NB4 (cell line): ENCODE measurements at regions not wholly inside any gene's neighbourhood (a gene's known extent, or its start where the extent isn't known, plus 50 kb on each side); places are given as distances from the start of the nearest gene placed in this dataset.

Experiments
- DNase-seq: peaks from one replicate; pipeline ENCODE4 v3.0.0; 2010; ENCODE audit warnings: low read depth
- H3K4me3 ChIP-seq: one replicate; pipeline ENCODE4 v1.5.1; 2011; ENCODE audit warnings: mild to moderate bottlenecking, low read depth, low read length, moderate library complexity
- MAX ChIP-seq: IDR thresholded peaks from 2 replicates; pipeline ENCODE4 v1.6.1; 2011; ENCODE audit warnings: low read depth, low read length
- MYC ChIP-seq: IDR thresholded peaks from 2 replicates; pipeline ENCODE4 v1.6.1; 2011; ENCODE audit warnings: low read depth, low read length
- POLR2A ChIP-seq: IDR thresholded peaks from 2 replicates; pipeline ENCODE4 v1.6.1; 2011; ENCODE audit warnings: mild to moderate bottlenecking; ENCODE audit not compliant: insufficient read length; ENCODE audit errors: extremely low read depth
- TF ChIP-seq, protein P1 (sequence below): IDR thresholded peaks from one replicate; pipeline ENCODE4 v1.5.1; 2012; ENCODE audit warnings: low read depth, low read length

DNA sequence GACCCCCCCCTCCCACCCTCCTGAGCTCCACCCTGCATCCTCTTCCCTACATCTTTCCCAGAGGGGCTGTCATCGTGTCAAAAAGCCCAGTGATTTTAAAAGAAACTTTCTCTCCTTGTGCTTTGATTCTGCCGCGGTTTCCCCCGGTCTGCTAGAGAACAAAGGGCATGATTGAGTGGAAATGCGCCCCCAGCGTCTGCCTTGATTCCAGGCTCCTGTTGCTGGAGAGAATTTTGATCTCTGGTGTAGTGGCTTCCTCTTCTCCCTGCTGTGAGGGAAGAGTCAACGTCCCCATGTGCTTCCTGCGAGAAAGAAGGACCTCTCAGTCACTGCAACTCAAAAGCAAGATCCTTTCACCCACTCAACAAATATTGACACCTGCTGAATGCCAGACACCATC is 61.9 kb upstream of the RAPGEF1 start:
- TF ChIP-seq, protein P1, sequence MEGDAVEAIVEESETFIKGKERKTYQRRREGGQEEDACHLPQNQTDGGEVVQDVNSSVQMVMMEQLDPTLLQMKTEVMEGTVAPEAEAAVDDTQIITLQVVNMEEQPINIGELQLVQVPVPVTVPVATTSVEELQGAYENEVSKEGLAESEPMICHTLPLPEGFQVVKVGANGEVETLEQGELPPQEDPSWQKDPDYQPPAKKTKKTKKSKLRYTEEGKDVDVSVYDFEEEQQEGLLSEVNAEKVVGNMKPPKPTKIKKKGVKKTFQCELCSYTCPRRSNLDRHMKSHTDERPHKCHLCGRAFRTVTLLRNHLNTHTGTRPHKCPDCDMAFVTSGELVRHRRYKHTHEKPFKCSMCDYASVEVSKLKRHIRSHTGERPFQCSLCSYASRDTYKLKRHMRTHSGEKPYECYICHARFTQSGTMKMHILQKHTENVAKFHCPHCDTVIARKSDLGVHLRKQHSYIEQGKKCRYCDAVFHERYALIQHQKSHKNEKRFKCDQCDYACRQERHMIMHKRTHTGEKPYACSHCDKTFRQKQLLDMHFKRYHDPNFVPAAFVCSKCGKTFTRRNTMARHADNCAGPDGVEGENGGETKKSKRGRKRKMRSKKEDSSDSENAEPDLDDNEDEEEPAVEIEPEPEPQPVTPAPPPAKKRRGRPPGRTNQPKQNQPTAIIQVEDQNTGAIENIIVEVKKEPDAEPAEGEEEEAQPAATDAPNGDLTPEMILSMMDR = peak; percentile 7
- no peak for TF ChIP-seq POLR2A
- H3K4me3 ChIP-seq = no peak overlapping the region
- no peak for DNase-seq

DNA sequence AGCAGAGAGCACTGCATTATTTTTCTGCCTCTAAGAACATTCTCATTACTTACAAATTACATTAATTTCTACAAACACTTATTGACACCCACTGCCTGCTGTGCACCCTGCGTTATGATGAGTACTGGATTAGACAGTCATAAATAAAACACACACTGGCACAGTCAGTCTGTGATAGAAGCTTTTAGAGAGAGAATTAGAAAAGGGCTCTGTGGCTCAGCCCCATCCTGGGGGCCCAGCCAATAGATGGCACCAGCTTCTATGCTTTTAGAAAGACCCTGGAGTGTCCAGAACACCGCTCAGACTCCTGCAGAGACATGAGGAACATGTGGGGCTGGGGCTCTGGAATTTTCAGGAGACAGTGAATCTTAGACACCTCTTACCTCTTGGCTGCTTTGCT is 61.0 kb upstream of the RAPGEF1 start:
- no peak overlapping the region for H3K4me3 ChIP-seq
- DNase-seq = no peak
- TF ChIP-seq, protein P1 = peak; percentile 2
- no peak for TF ChIP-seq MAX

DNA sequence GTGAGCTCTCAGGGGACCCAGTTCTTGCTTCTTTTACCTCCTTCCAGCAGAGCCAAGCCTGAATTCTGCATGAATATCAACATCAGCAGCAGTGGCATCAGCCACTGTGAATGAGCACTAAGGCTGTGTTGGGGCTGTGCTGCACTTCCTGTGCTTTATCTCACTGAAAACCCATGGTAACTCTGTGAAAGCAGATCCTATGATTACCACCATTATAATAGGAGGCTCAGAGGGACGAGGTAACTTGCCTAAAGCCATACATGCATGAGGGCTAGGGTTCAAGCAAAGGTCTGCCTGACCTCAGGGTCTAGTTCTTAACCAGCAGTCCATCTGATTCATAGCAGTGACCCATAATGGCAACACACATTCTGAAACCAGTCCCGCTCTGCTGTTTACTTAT is 60.5 kb upstream of the RAPGEF1 start:
- no peak for DNase-seq
- no peak overlapping the region for H3K4me3 ChIP-seq
- TF ChIP-seq MYC (no peak), POLR2A (no peak), MAX (no peak)
- TF ChIP-seq, protein P1 = no peak

- DNase-seq = peak; percentile 52
- TF ChIP-seq POLR2A (no peak), MAX (peak; percentile 37; the same call in 1 of the 2 replicates)
- H3K4me3 ChIP-seq = no peak overlapping the region
Observed at GRCh38 chr9:131799177-131799823, 59.4 kb upstream of the RAPGEF1 start.

GRCh38 chr9:131798246-131798645 is 58.4 kb upstream of the RAPGEF1 start:
- H3K4me3 ChIP-seq = no peak overlapping the region
- TF ChIP-seq, protein P1 = no peak
- TF ChIP-seq MYC (no peak), MAX (no peak), POLR2A (no peak)
- DNase-seq = no peak

- H3K4me3 ChIP-seq = no peak overlapping the region
- no peak for TF ChIP-seq MYC
- TF ChIP-seq POLR2A = no peak
- TF ChIP-seq, protein P1 = no peak
- no peak for DNase-seq
Observed at GRCh38 chr9:131794393-131794792, 54.5 kb upstream of the RAPGEF1 start.
